GM23248 (cell line): ENCODE measurements at regions not wholly inside any gene's neighbourhood (a gene's known extent, or its start where the extent isn't known, plus 50 kb on each side); places are given as distances from the start of the nearest gene placed in this dataset.

ENCODE experiments used
- DNase-seq: peaks from one replicate; pipeline ENCODE4 v3.0.0-alpha.2; 2015
- H2AFZ ChIP-seq: fragments of 200-600 bp; sonication (generic); 2 replicates; pipeline ENCODE4 v1.6.1; 2016; ENCODE audit warnings: antibody characterized with exemption
- H3F3A ChIP-seq: fragments of 200-600 bp; sonication (generic); 2 replicates; pipeline ENCODE4 v1.6.1; 2016; ENCODE audit warnings: mild to moderate bottlenecking, antibody characterized with exemption, mixed run types; ENCODE audit not compliant: insufficient read depth
- H3K27ac ChIP-seq: fragments of 200-600 bp; sonication (generic); 2 replicates; pipeline ENCODE4 v1.5.1; 2016; ENCODE audit warnings: mild to moderate bottlenecking
- H3K27me3 ChIP-seq: fragments of 200-600 bp; sonication (generic); replicated peaks from 2 replicates; pipeline ENCODE4 v1.6.1; 2016; ENCODE audit warnings: mild to moderate bottlenecking; ENCODE audit not compliant: insufficient read depth
- H3K36me3 ChIP-seq: fragments of 200-600 bp; sonication (generic); 2 replicates; pipeline ENCODE4 v1.6.1; 2016; ENCODE audit warnings: low read depth, mild to moderate bottlenecking
- H3K4me1 ChIP-seq: fragments of 200-600 bp; sonication (generic); 2 replicates; pipeline ENCODE4 v1.6.1; 2016; ENCODE audit warnings: mild to moderate bottlenecking; ENCODE audit not compliant: insufficient read depth
- H3K4me2 ChIP-seq: fragments of 200-600 bp; sonication (generic); one replicate; pipeline ENCODE4 v1.6.1; 2016; ENCODE audit warnings: mild to moderate bottlenecking; ENCODE audit not compliant: unreplicated experiment
- H3K4me3 ChIP-seq: fragments of 200-600 bp; sonication (generic); 2 replicates; pipeline ENCODE4 v1.5.1; 2016; ENCODE audit warnings: mild to moderate bottlenecking
- H3K79me2 ChIP-seq: fragments of 200-600 bp; sonication (generic); 2 replicates; pipeline ENCODE4 v1.6.1; 2016; ENCODE audit warnings: mild to moderate bottlenecking; ENCODE audit not compliant: insufficient read depth
- H3K9ac ChIP-seq: fragments of 200-600 bp; sonication (generic); 2 replicates; pipeline ENCODE4 v1.6.1; 2016; ENCODE audit warnings: mild to moderate bottlenecking
- H3K9me2 ChIP-seq: fragments of 200-600 bp; sonication (generic); 2 replicates; pipeline ENCODE4 v1.6.1; 2016; ENCODE audit warnings: mixed run types, mild to moderate bottlenecking, moderate library complexity; ENCODE audit not compliant: insufficient read depth
- H3K9me3 ChIP-seq: fragments of 200-600 bp; sonication (generic); one replicate; pipeline ENCODE4 v1.6.1; 2017; ENCODE audit warnings: low read depth
- H4K20me1 ChIP-seq: fragments of 200-600 bp; sonication (generic); 2 replicates; pipeline ENCODE4 v1.6.0; 2016; ENCODE audit not compliant: insufficient read depth
- EZH2 ChIP-seq: fragments of 200-600 bp; sonication (generic); IDR thresholded peaks from 2 replicates; pipeline ENCODE4 v1.6.1; 2018; ENCODE audit warnings: antibody characterized with exemption, mild to moderate bottlenecking; ENCODE audit not compliant: insufficient read depth, poor library complexity, severe bottlenecking
- EZH2phosphoT487 ChIP-seq: fragments of 200-600 bp; sonication (generic); IDR thresholded peaks from 2 replicates; pipeline ENCODE4 v1.6.1; 2018; ENCODE audit warnings: antibody characterized with exemption, moderate library complexity, mild to moderate bottlenecking, low read depth; ENCODE audit not compliant: insufficient read depth
- WGBS, 2 experiments: methylation state at CpG; one replicate each; pipeline ENCODE4 v1.1.6; 2015 to 2017; ENCODE audit warnings: low lambda C conversion rate in 2 of 2, low coverage in 1 of 2; ENCODE audit errors: missing lambda C conversion rate in 2 of 2; 5-methylcytosine and 5-hydroxymethylcytosine counted together
- in situ Hi-C: fragments of 300-500 bp; cut with MboI; formaldehyde crosslinking; loops from 2 replicates; pipeline ENCODE4 v1.15.0; 2020

DNA sequence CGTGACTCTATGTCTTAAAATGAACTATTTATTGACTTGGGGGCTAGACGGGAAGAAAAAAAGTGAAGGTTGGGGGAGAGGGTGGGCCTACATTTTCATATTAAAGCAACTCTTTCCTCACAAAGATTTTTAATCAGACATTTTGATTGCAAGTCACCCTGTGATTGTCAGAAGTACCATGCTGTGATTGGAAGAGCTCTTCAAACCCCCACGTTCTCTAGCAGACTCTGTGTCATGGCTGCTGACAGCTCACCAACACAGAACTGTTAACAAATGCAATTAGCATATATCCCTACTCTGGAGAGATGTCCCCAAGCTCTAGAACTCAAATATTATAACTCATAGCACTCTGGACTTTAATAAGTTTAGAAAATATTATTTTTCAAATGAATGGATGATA, 428.4 kb upstream of the DCC start:
- in situ Hi-C loops: no loop called here

DNA sequence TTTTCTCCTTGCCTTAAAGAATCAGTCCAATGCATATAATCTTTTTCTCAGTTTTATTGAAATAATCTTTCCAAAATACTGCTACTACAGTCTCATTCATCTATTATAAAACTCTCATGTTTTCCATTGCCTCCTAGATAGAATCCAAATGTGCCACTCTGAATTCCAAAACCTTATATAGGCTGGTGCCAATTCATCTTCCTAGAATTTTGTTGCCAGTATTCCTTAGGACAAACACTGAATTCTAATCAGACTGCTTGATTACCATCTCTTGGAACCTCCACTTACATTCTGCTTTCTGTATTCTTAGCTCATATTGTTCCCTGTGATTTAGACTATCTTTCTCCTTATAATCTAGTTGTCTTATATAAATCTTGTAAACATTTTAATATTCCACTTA, 427.6 kb upstream of the DCC start:
- H3K9me2 ChIP-seq: no peaks in the 10 kb centered on the region
- no peak overlapping the region for H3K27ac ChIP-seq
- in situ Hi-C loops: no loop called here
- no peaks in the 10 kb centered on the region for H3K4me1 ChIP-seq
- H4K20me1 ChIP-seq: no peaks in the 10 kb centered on the region
- H3K36me3 ChIP-seq: no peaks in the 10 kb centered on the region
- H3K4me2 ChIP-seq: no peak overlapping the region
- no peaks in the 10 kb centered on the region for H3K27me3 ChIP-seq
- H3K79me2 ChIP-seq: no peaks in the 10 kb centered on the region
- TF ChIP-seq EZH2 (no peak), EZH2phosphoT487 (no peak)
- no peak overlapping the region for H3K4me3 ChIP-seq
- no peaks in the 10 kb centered on the region for H3K9me3 ChIP-seq
- no peak for DNase-seq
- no peak overlapping the region for H2AFZ ChIP-seq
- H3F3A ChIP-seq: no peaks in the 10 kb centered on the region
- H3K9ac ChIP-seq: no peak overlapping the region

More for the DNA sequence above, 428.4 kb upstream of the DCC start:
- no peak overlapping the region for H3K9ac ChIP-seq
- TF ChIP-seq EZH2phosphoT487: no peak
- no peak for TF ChIP-seq EZH2
- no peaks in the 10 kb centered on the region for H3K9me2 ChIP-seq
- no peak overlapping the region for H3K27ac ChIP-seq
- H3K79me2 ChIP-seq: no peaks in the 10 kb centered on the region
- H3F3A ChIP-seq: no peaks in the 10 kb centered on the region
- H2AFZ ChIP-seq: no peak overlapping the region
- H3K27me3 ChIP-seq: no peaks in the 10 kb centered on the region
- H3K4me3 ChIP-seq: no peak overlapping the region
- H3K4me1 ChIP-seq: no peaks in the 10 kb centered on the region
- H3K36me3 ChIP-seq: no peaks in the 10 kb centered on the region
- 21 to 33% methylated on average over 3 of the region's 3 CpGs for WGBS, 2 experiments
- no peaks in the 10 kb centered on the region for H3K9me3 ChIP-seq
- no peaks in the 10 kb centered on the region for H4K20me1 ChIP-seq
- DNase-seq: no peak
- H3K4me2 ChIP-seq: no peak overlapping the region

GRCh38 chr18:51915176-51915575, 424.8 kb upstream of the DCC start:
- Histone ChIP-seq H3K36me3 (no peaks in the 10 kb centered on the region), H3K27ac (no peak overlapping the region), H3K4me2 (no peak overlapping the region), H3K9me2 (no peaks in the 10 kb centered on the region), H3K4me1 (no peaks in the 10 kb centered on the region), H2AFZ (no peak overlapping the region), H3F3A (no peaks in the 10 kb centered on the region), H3K4me3 (no peak overlapping the region), H3K79me2 (no peaks in the 10 kb centered on the region), H3K27me3 (no peaks in the 10 kb centered on the region), H4K20me1 (no peaks in the 10 kb centered on the region), H3K9ac (no peak overlapping the region), H3K9me3 (no peaks in the 10 kb centered on the region)
- no peak for DNase-seq
- in situ Hi-C loops: no loop called here
- TF ChIP-seq EZH2 (no peak), EZH2phosphoT487 (no peak)
- WGBS, 2 experiments: 35 to 41% methylated on average over 7 of the region's 7 CpGs

GRCh38 chr18:51921862-51922261, 418.1 kb upstream of the DCC start:
- Histone ChIP-seq H3K27me3 (no peaks in the 10 kb centered on the region), H3K27ac (no peak overlapping the region), H3K36me3 (no peaks in the 10 kb centered on the region), H3K79me2 (no peaks in the 10 kb centered on the region), H3K9ac (no peak overlapping the region), H3K4me3 (no peak overlapping the region), H3K4me1 (no peaks in the 10 kb centered on the region), H3K9me2 (no peaks in the 10 kb centered on the region), H4K20me1 (no peaks in the 10 kb centered on the region), H3F3A (no peaks in the 10 kb centered on the region), H2AFZ (no peak overlapping the region), H3K4me2 (no peak overlapping the region), H3K9me3 (no peaks in the 10 kb centered on the region)
- DNase-seq: no peak
- WGBS, 2 experiments: 32 to 41% methylated on average over 3 of the region's 3 CpGs
- TF ChIP-seq EZH2phosphoT487: no peak
- TF ChIP-seq EZH2: no peak
- in situ Hi-C loops: no loop called here

- DNase-seq: no peak
- Histone ChIP-seq H4K20me1 (no peaks in the 10 kb centered on the region), H3K36me3 (no peaks in the 10 kb centered on the region), H3K79me2 (no peaks in the 10 kb centered on the region), H2AFZ (no peak overlapping the region), H3K9me3 (no peaks in the 10 kb centered on the region), H3K4me3 (no peak overlapping the region), H3F3A (no peaks in the 10 kb centered on the region), H3K27me3 (no peaks in the 10 kb centered on the region), H3K9me2 (no peaks in the 10 kb centered on the region), H3K9ac (no peak overlapping the region), H3K4me2 (no peak overlapping the region), H3K27ac (no peak overlapping the region), H3K4me1 (no peaks in the 10 kb centered on the region)
- in situ Hi-C loops: no loop called here
- TF ChIP-seq EZH2 (no peak), EZH2phosphoT487 (no peak)
- WGBS, 2 experiments: 12 to 24% methylated on average over 1 of the region's 1 CpG
These were observed 406.1 kb upstream of the DCC start for GRCh38 chr18:51933903-51934302.
